IMR-90 (cell line): ENCODE measurements at regions not wholly inside any gene's neighbourhood (a gene's known extent, or its start where the extent isn't known, plus 50 kb on each side); places are given as distances from the start of the nearest gene placed in this dataset.
"Not testable (repeated sequence)": the region's sequence is repeated elsewhere in the genome, so short reads cannot be mapped to it uniquely, and the experiment has no call there.

ENCODE experiments used
- ATAC-seq: fragments of 200-7000 bp; cut with Tn5 transposase; 2 replicates; pipeline ENCODE4 v1.9.1; 2020; ENCODE audit warnings: low read depth, mild to moderate bottlenecking, moderate library complexity
- BruUV-seq: library from RNA; stranded (reverse); fragments of 400-500 nt; replicated peaks from 2 replicates; lab custom pipeline; 2021; lab: Mats Ljungman, UMichigan
- CTCF ChIA-PET: fragments of 300-600 bp; formaldehyde crosslinking; extraction: SDS; loops from one replicate; lab custom pipeline; 2021; ENCODE audit warnings: antibody characterized with exemption; lab: Yijun Ruan, JAX
- POLR2A ChIA-PET: fragments of 300-600 bp; sonication (Branson Sonifier 250); formaldehyde crosslinking; loops from one replicate; lab custom pipeline; 2022; ENCODE audit warnings: antibody characterized with exemption; ENCODE audit not compliant: unreplicated experiment; lab: Charles Lee
- DNase-seq: peaks from one replicate; pipeline ENCODE4 v3.0.0; 2013
- H2AFZ ChIP-seq: replicated peaks from 2 replicates; pipeline ENCODE3; 2013; ENCODE audit warnings: low read length, mild to moderate bottlenecking; ENCODE audit not compliant: poor library complexity
- H2AK5ac ChIP-seq: 2 replicates; pipeline ENCODE4 v1.6.1; 2013; ENCODE audit warnings: low read depth, low read length, inconsistent platforms
- H2AK9ac ChIP-seq: replicated peaks from 2 replicates; pipeline ENCODE3; 2013; ENCODE audit warnings: mild to moderate bottlenecking, low read depth, low read length, moderate library complexity; ENCODE audit not compliant: poor library complexity
- H2BK120ac ChIP-seq: 2 replicates; pipeline ENCODE4 v1.6.1; 2013; ENCODE audit warnings: low read depth, low read length, inconsistent platforms
- H2BK15ac ChIP-seq: 3 replicates; pipeline ENCODE4 v1.6.1; 2013; ENCODE audit warnings: low read depth, low read length, inconsistent platforms
- H2BK20ac ChIP-seq: 2 replicates; pipeline ENCODE4 v1.6.1; 2013; ENCODE audit warnings: low read depth, mild to moderate bottlenecking, inconsistent platforms, low read length, moderate library complexity
- H2BK5ac ChIP-seq: 2 replicates; pipeline ENCODE4 v1.6.1; 2013; ENCODE audit warnings: mild to moderate bottlenecking, low read depth, low read length, inconsistent platforms; ENCODE audit not compliant: poor library complexity, severe bottlenecking
- H3K14ac ChIP-seq: replicated peaks from 2 replicates; pipeline ENCODE4 v1.6.1; 2013; ENCODE audit warnings: low read depth, low read length, inconsistent platforms
- H3K18ac ChIP-seq: 2 replicates; pipeline ENCODE4 v1.6.1; 2013; ENCODE audit warnings: low read depth, low read length, control low read depth
- H3K23ac ChIP-seq: 2 replicates; pipeline ENCODE4 v1.6.1; 2013; ENCODE audit warnings: low read depth, low read length, inconsistent platforms
- H3K27ac ChIP-seq: 2 replicates; pipeline ENCODE4 v1.5.1; 2013; ENCODE audit warnings: mild to moderate bottlenecking, control low read depth, low read length; ENCODE audit not compliant: insufficient read depth
- H3K27me3 ChIP-seq: 2 replicates; pipeline ENCODE4 v1.6.1; 2013; ENCODE audit warnings: low read length; ENCODE audit not compliant: control insufficient read depth, insufficient read depth
- H3K36me3 ChIP-seq: 2 replicates; pipeline ENCODE4 v1.6.1; 2013; ENCODE audit warnings: low read length, mixed read lengths; ENCODE audit not compliant: control insufficient read depth, insufficient read depth
- H3K4ac ChIP-seq: 2 replicates; pipeline ENCODE4 v1.6.1; 2013; ENCODE audit warnings: low read depth, low read length, inconsistent platforms
- H3K4me1 ChIP-seq: 2 replicates; pipeline ENCODE4 v1.6.1; 2013; ENCODE audit warnings: low read length, mixed read lengths; ENCODE audit not compliant: control insufficient read depth, insufficient read depth
- H3K4me2 ChIP-seq: 2 replicates; pipeline ENCODE4 v1.6.1; 2013; ENCODE audit warnings: low read depth, mild to moderate bottlenecking, control low read depth, low read length, moderate library complexity
- H3K4me3 ChIP-seq: 2 replicates; pipeline ENCODE4 v1.5.1; 2013; ENCODE audit warnings: low read depth, mild to moderate bottlenecking, control low read depth, low read length, moderate library complexity; ENCODE audit not compliant: insufficient read depth
- H3K56ac ChIP-seq: 2 replicates; pipeline ENCODE4 v1.6.1; 2013; ENCODE audit warnings: low read length, inconsistent platforms; ENCODE audit not compliant: insufficient read depth; ENCODE audit errors: extremely low read depth
- H3K79me1 ChIP-seq, 2 experiments: 2 replicates each; pipeline ENCODE4 v1.6.1; 2013; ENCODE audit warnings: low read length in 2 of 2, inconsistent platforms in 1 of 2, low read depth in 1 of 2
- H3K9ac ChIP-seq: 2 replicates; pipeline ENCODE4 v1.6.1; 2013; ENCODE audit warnings: low read depth, low read length, control low read depth
- H3K9me1 ChIP-seq: 2 replicates; pipeline ENCODE4 v1.6.1; 2013; ENCODE audit warnings: low read length, inconsistent platforms; ENCODE audit not compliant: insufficient read depth
- H3K9me3 ChIP-seq: 2 replicates; pipeline ENCODE4 v1.6.1; 2013; ENCODE audit warnings: low read length; ENCODE audit not compliant: control insufficient read depth, insufficient read depth
- H4K20me1 ChIP-seq: 2 replicates; pipeline ENCODE4 v1.6.1; 2013; ENCODE audit warnings: low read length, inconsistent platforms; ENCODE audit not compliant: insufficient read depth
- H4K5ac ChIP-seq: 2 replicates; pipeline ENCODE4 v1.6.1; 2013; ENCODE audit warnings: mild to moderate bottlenecking, low read depth, low read length, control low read depth
- H4K8ac ChIP-seq, 2 experiments: 2 replicates each; pipeline ENCODE4 v1.6.1; 2013; ENCODE audit warnings: low read depth in 2 of 2, low read length in 2 of 2, control low read depth in 1 of 2, inconsistent platforms in 1 of 2
- H4K91ac ChIP-seq: 2 replicates; pipeline ENCODE4 v1.6.1; 2013; ENCODE audit warnings: low read depth, low read length, inconsistent platforms; ENCODE audit not compliant: insufficient read depth
- WGBS, 2 experiments: methylation state at CpG; one replicate each; pipeline versions ENCODE4 v1.1.5 to v1.1.7; 2013; ENCODE audit warnings: missing lambda C conversion rate in 2 of 2; ENCODE audit not compliant: insufficient read length in 1 of 2; ENCODE audit errors: extremely low coverage in 2 of 2; 5-methylcytosine and 5-hydroxymethylcytosine counted together
- dilution Hi-C: fragments of 300-500 bp; cut with HindIII; formaldehyde crosslinking; loops from one replicate; pipeline ENCODE4 v1.14.3; 2018; ENCODE audit warnings: low sequenced_read_pairs; ENCODE audit not compliant: unreplicated experiment
- in situ Hi-C: fragments of 300-500 bp; cut with MboI; formaldehyde crosslinking; loops from 3 replicates; pipeline ENCODE4 v1.14.3; 2019; ENCODE audit warnings: low sequenced_read_pairs, inconsistent platforms, mixed read lengths
- intact Hi-C: fragments of 100-400 bp; cut with micrococcal nuclease; formaldehyde crosslinking; loops from 2 replicates; pipeline ENCODE4 v1.10.0; 2022

DNA sequence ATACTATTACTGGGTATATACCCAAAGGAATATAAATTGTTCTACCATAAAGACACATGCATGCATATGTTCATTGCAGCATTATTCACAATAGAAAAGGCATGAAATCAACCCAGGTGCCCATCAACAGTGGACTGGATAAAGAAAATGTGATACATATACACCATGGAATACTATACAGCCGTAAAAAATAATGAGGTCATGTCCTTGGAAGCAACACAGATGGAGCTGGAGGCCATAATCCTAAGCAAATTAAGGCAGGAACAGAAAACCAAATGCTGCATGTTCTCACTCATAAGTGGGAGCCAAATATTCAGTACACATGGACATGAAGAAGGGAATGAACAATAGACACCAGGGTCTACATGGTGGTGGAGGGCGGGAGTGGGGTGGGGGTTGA lies 241.9 kb upstream of the NFIA start:
- intact Hi-C loops, result loop anchor here (10.0 kb wide), 1 partner anchor 866 kb away; no protein-coding TSS in a partner anchor
- H4K91ac ChIP-seq, H3K18ac ChIP-seq, H3K4me2 ChIP-seq, dilution Hi-C loops, H2BK20ac ChIP-seq, CTCF ChIA-PET, DNase-seq, H3K4me1 ChIP-seq, H3K56ac ChIP-seq, H3K27ac ChIP-seq, H3K9ac ChIP-seq, H3K9me1 ChIP-seq, BruUV-seq, H4K5ac ChIP-seq, H2AK5ac ChIP-seq, H3K27me3 ChIP-seq, H2AFZ ChIP-seq, ATAC-seq, H3K4ac ChIP-seq, H2AK9ac ChIP-seq, H3K79me1 ChIP-seq, H3K9me3 ChIP-seq, H2BK15ac ChIP-seq, H3K23ac ChIP-seq, H3K36me3 ChIP-seq, H4K8ac ChIP-seq, H3K14ac ChIP-seq, POLR2A ChIA-PET, H3K4me3 ChIP-seq, H2BK5ac ChIP-seq, H2BK120ac ChIP-seq, H4K20me1 ChIP-seq, in situ Hi-C loops: not testable (repeated sequence)
- no CpG with 5 or more reads among the region's 2 CpGs for WGBS, 2 experiments
